HG03025 (cell line): ENCODE measurements at regions not wholly inside any gene's neighbourhood (a gene's known extent, or its start where the extent isn't known, plus 50 kb on each side); places are given as distances from the start of the nearest gene placed in this dataset.
"Not testable (repeated sequence)": the region's sequence is repeated elsewhere in the genome, so short reads cannot be mapped to it uniquely, and the experiment has no call there.

Source experiments
- ATAC-seq: cut with Tn5 transposase; IDR thresholded peaks from one replicate; pipeline ENCODE4 v1.9.1; 2021; ENCODE audit warnings: mild to moderate bottlenecking, moderate library complexity; ENCODE audit not compliant: unreplicated experiment, low FRiP score

DNA sequence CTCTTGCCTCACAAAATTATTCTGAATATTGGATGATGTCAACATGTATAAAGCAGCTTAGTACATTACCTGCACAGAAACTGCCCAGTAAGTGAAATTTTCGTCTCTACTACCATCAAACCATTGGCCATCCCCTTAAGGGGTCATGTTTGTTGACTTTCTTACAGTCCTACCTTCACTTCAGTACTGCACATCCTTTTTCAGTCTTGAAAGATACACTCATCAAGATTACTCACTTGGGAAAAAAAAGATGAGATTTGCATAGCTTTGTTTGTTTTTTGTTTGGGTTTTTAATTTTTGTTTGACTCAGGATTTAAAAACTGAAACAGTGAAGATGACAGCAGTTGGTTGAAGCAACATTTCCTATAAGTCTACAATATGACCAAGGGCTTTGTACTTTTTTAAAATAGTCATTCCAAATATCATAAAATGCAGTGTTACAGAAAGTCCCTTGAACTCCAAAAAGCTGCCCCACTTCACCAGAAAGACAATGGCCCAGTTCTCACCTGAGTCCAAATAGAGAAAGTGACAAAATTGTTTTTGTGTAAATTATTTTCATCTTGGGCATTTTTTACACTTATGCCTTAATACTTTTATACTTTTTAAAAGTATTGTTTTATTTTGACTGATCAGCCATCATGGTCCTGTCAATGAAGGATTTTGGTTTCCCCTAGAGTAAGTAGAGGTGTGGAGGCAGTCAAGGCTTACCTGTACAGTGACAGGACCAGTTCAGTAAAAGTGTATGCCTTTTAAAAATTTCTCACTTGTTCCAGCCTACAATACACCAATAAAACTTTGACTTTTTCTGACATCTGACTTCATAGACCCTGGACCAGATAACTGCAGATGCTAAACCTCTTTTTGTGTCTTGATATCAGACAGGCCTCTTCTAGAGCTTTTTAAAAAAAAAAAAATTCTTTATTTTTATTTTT lies 59.7 kb upstream of the EDA2R start:
- ATAC-seq: no peak

DNA sequence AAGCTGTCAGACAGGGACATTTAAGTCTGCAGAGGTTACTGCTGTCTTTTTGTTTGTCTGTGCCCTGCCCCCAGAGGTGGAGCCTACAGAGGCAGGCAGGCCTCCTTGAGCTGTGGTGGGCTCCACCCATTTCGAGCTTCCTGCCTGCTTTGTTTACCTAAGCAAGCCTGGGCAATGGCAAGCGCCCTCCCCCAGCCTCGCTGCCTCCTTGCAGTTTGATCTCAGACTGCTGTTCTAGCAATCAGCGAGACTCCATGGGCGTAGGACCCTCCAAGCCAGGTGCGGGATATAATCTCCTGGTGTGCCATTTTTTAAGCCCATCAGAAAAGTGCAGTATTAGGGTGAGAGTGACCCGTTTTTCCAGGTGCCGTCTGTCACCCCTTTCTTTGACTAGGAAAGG lies 53.6 kb upstream of the EDA2R start:
- not testable (repeated sequence) for ATAC-seq
